ENCODE measurements at regions not wholly inside any gene's neighbourhood (a gene's known extent, or its start where the extent isn't known, plus 50 kb on each side); places are given as distances from the start of the nearest gene placed in this dataset.
"Not testable (repeated sequence)": the region's sequence is repeated elsewhere in the genome, so short reads cannot be mapped to it uniquely, and the experiment has no call there.

- peaks cover 2% of the 10 kb centered on the region for H3K9me3 ChIP-seq (replicated peaks; ENCODE audit: control insufficient read depth, insufficient read depth, low read length)
- no peaks in the 10 kb centered on the region for H3K9me1 ChIP-seq (replicated peaks; ENCODE audit: control insufficient read depth, extremely low read depth, insufficient read depth, low read length)
- no TSS peak for BruUV-seq (replicated peaks)
- H3K27ac ChIP-seq (ENCODE audit: insufficient read depth, low read depth, low read length): no peak overlapping the region
- no peak overlapping the region for H3K4me3 ChIP-seq (replicated peaks in 1 of 3; ENCODE audit: insufficient read depth in 1 of 3, low read depth in 1 of 3, low read length in 3 of 3)
- H4K20me1 ChIP-seq (replicated peaks; ENCODE audit: control insufficient read depth, extremely low read depth, insufficient read depth, low read length): no peaks in the 10 kb centered on the region
- intact Hi-C loops (cut with micrococcal nuclease) (no loop called here), dilution Hi-C loops (cut with MboI; ENCODE audit: extremely low pct_ligation_motif_present, low sequenced_read_pairs) (no loop called here)
- POLR2A ChIA-PET: no interaction called here
- no peak overlapping the region for H2AFZ ChIP-seq (ENCODE audit: low read depth, low read length)
- TF ChIP-seq, protein P1, sequence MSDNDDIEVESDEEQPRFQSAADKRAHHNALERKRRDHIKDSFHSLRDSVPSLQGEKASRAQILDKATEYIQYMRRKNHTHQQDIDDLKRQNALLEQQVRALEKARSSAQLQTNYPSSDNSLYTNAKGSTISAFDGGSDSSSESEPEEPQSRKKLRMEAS (IDR thresholded peaks at IDR 0.05; ENCODE audit: insufficient read depth, insufficient read length): no peak
- TF ChIP-seq POLR2A (IDR thresholded peaks at IDR 0.05; ENCODE audit: low read depth, low read length): no peak
- no peak for TF ChIP-seq EZH2 (IDR thresholded peaks at IDR 0.05; ENCODE audit: borderline replicate concordance, low read depth, low read length, severe bottlenecking)
- TF ChIP-seq POLR2AphosphoS5 (IDR thresholded peaks at IDR 0.05; ENCODE audit: insufficient read depth, low read depth, low read length): no peak
- no peak for TF ChIP-seq GATA2 (IDR thresholded peaks at IDR 0.05; ENCODE audit: insufficient read depth, insufficient read length, low read depth, low read length)
- TF ChIP-seq, protein P2, sequence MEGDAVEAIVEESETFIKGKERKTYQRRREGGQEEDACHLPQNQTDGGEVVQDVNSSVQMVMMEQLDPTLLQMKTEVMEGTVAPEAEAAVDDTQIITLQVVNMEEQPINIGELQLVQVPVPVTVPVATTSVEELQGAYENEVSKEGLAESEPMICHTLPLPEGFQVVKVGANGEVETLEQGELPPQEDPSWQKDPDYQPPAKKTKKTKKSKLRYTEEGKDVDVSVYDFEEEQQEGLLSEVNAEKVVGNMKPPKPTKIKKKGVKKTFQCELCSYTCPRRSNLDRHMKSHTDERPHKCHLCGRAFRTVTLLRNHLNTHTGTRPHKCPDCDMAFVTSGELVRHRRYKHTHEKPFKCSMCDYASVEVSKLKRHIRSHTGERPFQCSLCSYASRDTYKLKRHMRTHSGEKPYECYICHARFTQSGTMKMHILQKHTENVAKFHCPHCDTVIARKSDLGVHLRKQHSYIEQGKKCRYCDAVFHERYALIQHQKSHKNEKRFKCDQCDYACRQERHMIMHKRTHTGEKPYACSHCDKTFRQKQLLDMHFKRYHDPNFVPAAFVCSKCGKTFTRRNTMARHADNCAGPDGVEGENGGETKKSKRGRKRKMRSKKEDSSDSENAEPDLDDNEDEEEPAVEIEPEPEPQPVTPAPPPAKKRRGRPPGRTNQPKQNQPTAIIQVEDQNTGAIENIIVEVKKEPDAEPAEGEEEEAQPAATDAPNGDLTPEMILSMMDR (IDR thresholded peaks at IDR 0.05; ENCODE audit: extremely low read depth in 1 of 2, insufficient read depth in 1 of 2, low read depth in 1 of 2, low read length in 2 of 2): no peak
- TF ChIP-seq JUN (IDR thresholded peaks at IDR 0.05; ENCODE audit: borderline replicate concordance, insufficient read depth, insufficient read length, low read depth): no peak
- TF ChIP-seq FOS (IDR thresholded peaks at IDR 0.05; ENCODE audit: borderline replicate concordance, insufficient read depth, low read length): no peak
- TF ChIP-seq MYC (IDR thresholded peaks at IDR 0.05; ENCODE audit: low read depth, low read length): no peak
- H3K27me3 ChIP-seq (ENCODE audit: control insufficient read depth in 2 of 2, insufficient read depth in 2 of 2, low read length in 2 of 2): no peaks in the 10 kb centered on the region
- no peaks in the 10 kb centered on the region for H3K79me2 ChIP-seq (ENCODE audit: control insufficient read depth, insufficient read depth, low read length)
- DNase-seq (ENCODE audit: low read depth, low spot score) (no peak), FAIRE-seq (no peak)
- no peaks in the 10 kb centered on the region for H3K4me1 ChIP-seq (ENCODE audit: control insufficient read depth, extremely low read depth, insufficient read depth, low read length)
- CTCF ChIA-PET: no interaction called here
- H3K4me2 ChIP-seq (ENCODE audit: insufficient read depth, low read length): no peak overlapping the region
- H3K9ac ChIP-seq (replicated peaks; ENCODE audit: extremely low read depth, insufficient read depth, low read length): no peak overlapping the region
- H3K36me3 ChIP-seq (ENCODE audit: control insufficient read depth in 2 of 2, extremely low read depth in 1 of 2, insufficient read depth in 2 of 2, low read length in 2 of 2): no peaks in the 10 kb centered on the region
These were observed 303.0 kb upstream of the STAC start for GRCh38 chr3:36077320-36077719.

GRCh38 chr3:36082958-36083357 lies 297.3 kb upstream of the STAC start:
- FAIRE-seq; H3K4me1 ChIP-seq (ENCODE audit: control insufficient read depth, extremely low read depth, insufficient read depth, low read length); BruUV-seq (replicated peaks): not testable (repeated sequence)

More at GRCh38 chr3:36082958-36083357, 297.3 kb upstream of the STAC start:
- H3K9me3 ChIP-seq (replicated peaks; ENCODE audit: control insufficient read depth, insufficient read depth, low read length); H3K9ac ChIP-seq (replicated peaks; ENCODE audit: extremely low read depth, insufficient read depth, low read length); intact Hi-C loops (cut with micrococcal nuclease); H3K27me3 ChIP-seq (ENCODE audit: control insufficient read depth in 2 of 2, insufficient read depth in 2 of 2, low read length in 2 of 2); H3K27ac ChIP-seq (ENCODE audit: insufficient read depth, low read depth, low read length); H3K4me2 ChIP-seq (ENCODE audit: insufficient read depth, low read length); H3K36me3 ChIP-seq (ENCODE audit: control insufficient read depth in 2 of 2, extremely low read depth in 1 of 2, insufficient read depth in 2 of 2, low read length in 2 of 2); H3K79me2 ChIP-seq (ENCODE audit: control insufficient read depth, insufficient read depth, low read length); CTCF ChIA-PET; DNase-seq (ENCODE audit: low read depth, low spot score); H2AFZ ChIP-seq (ENCODE audit: low read depth, low read length); dilution Hi-C loops (cut with MboI; ENCODE audit: extremely low pct_ligation_motif_present, low sequenced_read_pairs); POLR2A ChIA-PET; H3K4me3 ChIP-seq (replicated peaks in 1 of 3; ENCODE audit: insufficient read depth in 1 of 3, low read depth in 1 of 3, low read length in 3 of 3); H4K20me1 ChIP-seq (replicated peaks; ENCODE audit: control insufficient read depth, extremely low read depth, insufficient read depth, low read length); H3K9me1 ChIP-seq (replicated peaks; ENCODE audit: control insufficient read depth, extremely low read depth, insufficient read depth, low read length): not testable (repeated sequence)
